K562 (cell line): ENCODE measurements at regions not wholly inside any gene's neighbourhood (a gene's known extent, or its start where the extent isn't known, plus 50 kb on each side); places are given as distances from the start of the nearest gene placed in this dataset.

Source experiments
- ATAC-seq: fragments of 200-7000 bp; cut with Tn5 transposase; 3 replicates; pipeline ENCODE4 v1.9.1; 2020; ENCODE audit warnings: moderate library complexity
- BruUV-seq: library from RNA; stranded (reverse); fragments of 400-500 nt; replicated peaks from 2 replicates; lab custom pipeline; 2021; lab: Mats Ljungman, UMichigan
- CTCF ChIA-PET: fragments of 300-600 bp; formaldehyde crosslinking; extraction: SDS; loops from one replicate; lab custom pipeline; 2021; ENCODE audit warnings: low intra/inter-chr PET ratio; lab: Yijun Ruan, JAX
- POLR2A ChIA-PET: fragments of 300-600, 350-650 bp; sonication (Branson Sonifier 250); formaldehyde crosslinking; extraction: SDS; loops from one replicate; lab custom pipeline; 2021; ENCODE audit warnings: antibody characterized with exemption, inconsistent platforms; lab: Yijun Ruan, JAX
- DNase-seq, 4 experiments: peaks; one replicate each; pipeline versions ENCODE4 v3.0.0 to v3.0.0-alpha.2; 2011 to 2018; ENCODE audit warnings: low spot score in 3 of 4, mixed read lengths in 3 of 4; ENCODE audit errors: extremely low read depth in 1 of 4
- FAIRE-seq: peaks from 2 replicates; lab custom pipeline; 2011; peaks lifted over from hg19 to GRCh38; lab: Jason Lieb, UNC
- H2AFZ ChIP-seq: 2 replicates; pipeline ENCODE4 v1.6.0; 2011; ENCODE audit warnings: low read depth, low read length, control low read depth, inconsistent platforms
- H3K27ac ChIP-seq: fragments of 200-600 bp; 3 replicates; pipeline ENCODE4 v1.8.0; 2011; ENCODE audit warnings: low read depth, mild to moderate bottlenecking, control low read depth, inconsistent platforms, low read length, moderate library complexity, mixed read lengths; ENCODE audit errors: extremely low read depth
- H3K27me3 ChIP-seq, 2 experiments: fragments of 300-600 bp in 1 of 2; 2 replicates in 1 of 2; 3 replicates in 1 of 2; pipeline versions ENCODE4 v1.6.0 to v1.8.0; 2011; ENCODE audit warnings: inconsistent platforms in 2 of 2, low read length in 2 of 2, mild to moderate bottlenecking in 1 of 2, mixed read lengths in 1 of 2, moderate library complexity in 1 of 2; ENCODE audit not compliant: control insufficient read depth in 2 of 2, insufficient read depth in 2 of 2
- H3K36me3 ChIP-seq: fragments of 300-600 bp; 3 replicates; pipeline ENCODE4 v1.8.0; 2011; ENCODE audit warnings: mild to moderate bottlenecking, low read length, inconsistent platforms; ENCODE audit not compliant: control insufficient read depth, insufficient read depth
- H3K4me1 ChIP-seq, 2 experiments: fragments of 200-600 bp in 1 of 2; replicated peaks in 1 of 2; 2 replicates in 1 of 2; 3 replicates in 1 of 2; pipeline versions ENCODE4 v1.5.1 to v1.8.0; 2011; ENCODE audit warnings: inconsistent platforms in 2 of 2, low read length in 2 of 2, mild to moderate bottlenecking in 1 of 2, mixed read lengths in 1 of 2, moderate library complexity in 1 of 2; ENCODE audit not compliant: control insufficient read depth in 2 of 2, insufficient read depth in 2 of 2
- H3K4me2 ChIP-seq: 2 replicates; pipeline ENCODE4 v1.6.1; 2011; ENCODE audit warnings: low read length, control low read depth, inconsistent platforms, mixed read lengths; ENCODE audit not compliant: insufficient read depth
- H3K4me3 ChIP-seq: fragments of 200-600 bp; sonication (generic), shearing (Covaris generic); 2 replicates; pipeline ENCODE4 v1.5.1; 2016; ENCODE audit warnings: control low read depth, inconsistent platforms
- H3K79me2 ChIP-seq: fragments of 200-600 bp; 3 replicates; pipeline ENCODE4 v1.8.0; 2011; ENCODE audit warnings: low read length, inconsistent platforms; ENCODE audit not compliant: control insufficient read depth, insufficient read depth
- H3K9ac ChIP-seq, 2 experiments: 2 replicates each; pipeline versions ENCODE4 v1.6.0 to v1.6.1; 2011; ENCODE audit warnings: low read depth in 2 of 2, low read length in 2 of 2, control low read depth in 1 of 2, inconsistent platforms in 1 of 2, mild to moderate bottlenecking in 1 of 2, mixed read lengths in 1 of 2; ENCODE audit not compliant: insufficient read depth in 1 of 2
- H3K9me1 ChIP-seq: one replicate; pipeline ENCODE4 v1.6.0; 2011; ENCODE audit warnings: inconsistent platforms, mild to moderate bottlenecking, low read length, moderate library complexity; ENCODE audit not compliant: control insufficient read depth, insufficient read depth
- H3K9me3 ChIP-seq: replicated peaks from 2 replicates; pipeline ENCODE4 v1.5.1; 2011; ENCODE audit warnings: low read depth, low read length, inconsistent platforms; ENCODE audit not compliant: control insufficient read depth, insufficient read depth
- H4K20me1 ChIP-seq: replicated peaks from 2 replicates; pipeline ENCODE4 v1.6.1; 2011; ENCODE audit warnings: low read length, inconsistent platforms, mixed read lengths; ENCODE audit not compliant: control insufficient read depth, insufficient read depth
- BRD9 ChIP-seq: fragments of 450-650 bp; IDR thresholded peaks from 2 replicates; pipeline ENCODE4 v1.6.1; 2018; ENCODE audit warnings: low read depth; ENCODE audit not compliant: partially characterized antibody
- GATA2 ChIP-seq: sonication (generic); formaldehyde crosslinking; IDR thresholded peaks from 2 replicates; pipeline ENCODE4 v1.4.0; 2020; ENCODE audit warnings: mild to moderate bottlenecking, missing genetic modification reagents
- HNRNPLL ChIP-seq: fragments of 200-400 bp; formaldehyde crosslinking; IDR thresholded peaks from 2 replicates; pipeline ENCODE4 v1.6.1; 2017; ENCODE audit warnings: low read length, low read depth, mild to moderate bottlenecking; ENCODE audit not compliant: poor library complexity, severe bottlenecking
- HNRNPUL1 ChIP-seq: fragments of 200-400 bp; formaldehyde crosslinking; IDR thresholded peaks from 2 replicates; pipeline ENCODE4 v1.6.1; 2017; ENCODE audit warnings: low read length
- JUNB ChIP-seq: fragments of 450-650 bp; formaldehyde crosslinking; conservative IDR thresholded peaks from 2 replicates; pipeline ENCODE4 v1.4.0; 2020; ENCODE audit warnings: mild to moderate bottlenecking
- LCOR ChIP-seq: sonication (generic); formaldehyde crosslinking; IDR thresholded peaks from 2 replicates; pipeline ENCODE4 v1.8.0; 2022; ENCODE audit warnings: mild to moderate bottlenecking, missing genetic modification reagents
- PML ChIP-seq: IDR thresholded peaks from 2 replicates; pipeline ENCODE4 v1.6.1; 2012; ENCODE audit warnings: low read length, inconsistent platforms
- RFX7 ChIP-seq: fragments of 250-450 bp; sonication (Bioruptor Pico); IDR thresholded peaks from 2 replicates; pipeline ENCODE4 v1.5.1; 2021; ENCODE audit warnings: mild to moderate bottlenecking
- RHOXF2B ChIP-seq: fragments of 250-450 bp; sonication (Bioruptor Pico); conservative IDR thresholded peaks from 2 replicates; pipeline ENCODE4 v1.5.1; 2021
- ZNF444 ChIP-seq: fragments of 250-450 bp; sonication (Bioruptor Pico); IDR thresholded peaks from 2 replicates; pipeline ENCODE4 v1.4.0; 2020; ENCODE audit warnings: mild to moderate bottlenecking, moderate library complexity
- ZNF785 ChIP-seq: fragments of 250-450 bp; sonication (Bioruptor Pico); IDR thresholded peaks from 2 replicates; pipeline ENCODE4 v1.4.0; 2020; ENCODE audit warnings: mild to moderate bottlenecking
- WGBS: fragments of 100-300 bp; shearing (Covaris generic); methylation state at CpG from one replicate; pipeline ENCODE4 v1.1.6; 2016; ENCODE audit warnings: low coverage, mixed read lengths; ENCODE audit not compliant: insufficient coverage; ENCODE audit errors: missing lambda C conversion rate; 5-methylcytosine and 5-hydroxymethylcytosine counted together
- in situ Hi-C: fragments of 300-500 bp; cut with MboI; formaldehyde crosslinking; loops from 4 replicates; pipeline ENCODE4 v1.15.0; 2018; ENCODE audit warnings: inconsistent platforms, mixed read lengths
- intact Hi-C: fragments of 100-400 bp; cut with micrococcal nuclease; formaldehyde crosslinking; loops from 2 replicates; pipeline ENCODE4 v1.14.2; 2022

DNA sequence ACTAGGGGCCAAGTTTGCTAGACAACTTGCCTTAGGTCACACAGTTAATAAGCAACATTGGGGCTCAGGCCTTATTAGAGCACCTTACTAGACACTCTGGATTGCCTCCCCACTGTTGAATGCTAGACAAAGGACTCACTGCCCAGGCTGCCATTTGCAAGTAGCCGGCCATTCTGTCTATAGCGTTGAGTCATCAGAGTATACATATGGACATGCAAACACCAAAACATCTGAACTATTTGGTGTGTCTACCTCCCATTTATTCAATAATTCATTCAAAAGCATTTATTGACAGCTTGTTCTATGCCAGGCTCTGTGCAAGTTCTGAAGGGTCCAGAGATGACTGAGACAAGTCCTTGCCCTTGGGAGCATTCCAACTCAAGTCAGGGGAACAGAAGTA, 181.4 kb upstream of the DPT start:
- BruUV-seq, result no TSS peak
- Histone ChIP-seq H3K9me3 (no peaks in the 10 kb centered on the region), H3K9me1 (no peaks in the 10 kb centered on the region), H3K4me3 (no peak overlapping the region), H3K4me2 (no peak overlapping the region), H4K20me1 (no peaks in the 10 kb centered on the region), H3K4me1 (no peaks in the 10 kb centered on the region), H3K27me3 (no peaks in the 10 kb centered on the region), H3K27ac (no peak overlapping the region), H3K9ac (no peak overlapping the region), H3K79me2 (no peaks in the 10 kb centered on the region), H2AFZ (no peak overlapping the region), H3K36me3 (no peaks in the 10 kb centered on the region)
- WGBS, result 3% methylated on average over 2 of the region's 2 CpGs
- FAIRE-seq, result no peak
- no peak for DNase-seq
- TF ChIP-seq ZNF785 (CRISPR knock-in tag), result no peak
- TF ChIP-seq RFX7 (CRISPR knock-in tag), result no peak
- TF ChIP-seq LCOR (CRISPR knock-in tag), result no peak
- intact Hi-C loops (no loop called here), in situ Hi-C loops (no loop called here)
- ATAC-seq, result no peak
- ChIA-PET POLR2A (interaction anchor here (0.8 kb wide), 1 partner anchor 192 kb away, joined by 3 read pairs; no protein-coding TSS in a partner anchor), CTCF (no interaction called here)

DNA sequence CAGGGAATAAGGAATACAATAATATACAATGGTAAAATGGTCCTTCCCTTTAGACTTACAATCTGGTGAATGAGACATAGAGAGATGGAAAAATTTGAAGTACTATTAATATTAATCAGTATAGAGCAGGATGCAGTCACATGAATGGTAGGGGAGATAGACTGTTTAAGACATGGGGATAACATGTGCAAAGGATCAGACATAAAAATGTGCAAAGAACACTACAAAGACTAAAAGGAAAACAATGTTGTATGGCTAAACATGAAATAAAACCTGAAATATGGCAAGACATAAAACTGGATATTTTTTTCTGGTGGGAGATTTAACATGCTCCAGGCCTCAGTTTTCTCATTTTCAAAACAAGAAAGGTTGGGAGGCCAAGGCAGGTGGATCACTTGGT, 182.4 kb upstream of the DPT start:
- Histone ChIP-seq H4K20me1 (no peaks in the 10 kb centered on the region), H3K9me1 (no peaks in the 10 kb centered on the region), H3K4me1 (no peaks in the 10 kb centered on the region), H3K36me3 (no peaks in the 10 kb centered on the region), H3K27ac (no peak overlapping the region), H3K4me2 (no peak overlapping the region), H2AFZ (no peak overlapping the region), H3K9ac (no peak overlapping the region), H3K27me3 (no peaks in the 10 kb centered on the region), H3K9me3 (no peaks in the 10 kb centered on the region), H3K79me2 (no peaks in the 10 kb centered on the region), H3K4me3 (no peak overlapping the region)
- BruUV-seq, result no TSS peak
- intact Hi-C loops (no loop called here), in situ Hi-C loops (no loop called here)
- DNase-seq (no peak), FAIRE-seq (no peak), ATAC-seq (no peak)
- POLR2A ChIA-PET, result interaction anchor here (0.8 kb wide), 1 partner anchor 193 kb away, joined by 3 read pairs; no protein-coding TSS in a partner anchor
- CTCF ChIA-PET, result no interaction called here
- TF ChIP-seq JUNB (CRISPR knock-in tag), result no peak
- TF ChIP-seq PML, result no peak
- TF ChIP-seq HNRNPUL1, result no peak
- TF ChIP-seq RHOXF2B, result no peak
- TF ChIP-seq GATA2 (CRISPR knock-in tag), result no peak
- no peak for TF ChIP-seq HNRNPLL
- no peak for TF ChIP-seq ZNF444 (CRISPR knock-in tag)
- TF ChIP-seq BRD9, result no peak
